Endothelial cell of umbilical vein (primary cell): ENCODE measurements at regions not wholly inside any gene's neighbourhood (a gene's known extent, or its start where the extent isn't known, plus 50 kb on each side); places are given as distances from the start of the nearest gene placed in this dataset.

Experiments
- GATA2 ChIP-seq: IDR thresholded peaks from 2 replicates; pipeline ENCODE4 v1.7.0; 2011; ENCODE audit warnings: low read depth, mild to moderate bottlenecking, moderate library complexity, mixed read lengths, low read length; ENCODE audit not compliant: insufficient read length, insufficient read depth
- POLR2A ChIP-seq: IDR thresholded peaks from 2 replicates; pipeline ENCODE4 v1.6.1; 2012; ENCODE audit warnings: low read depth, mild to moderate bottlenecking, control low read depth, low read length
- TF ChIP-seq, protein P1 (sequence below), 2 donors: IDR thresholded peaks; 1 replicate in 1 of 2; 2 replicates in 1 of 2; pipeline ENCODE4 v1.5.1; 2011; ENCODE audit warnings: low read length in 2 of 2, mild to moderate bottlenecking in 2 of 2, moderate library complexity in 2 of 2, control low read depth in 1 of 2, inconsistent platforms in 1 of 2, low read depth in 1 of 2; ENCODE audit not compliant: insufficient read depth in 1 of 2; ENCODE audit errors: extremely low read depth in 1 of 2
- TF ChIP-seq, protein P2 (sequence below): IDR thresholded peaks from 2 replicates; pipeline ENCODE4 v1.6.1; 2011; ENCODE audit not compliant: insufficient read depth, insufficient read length

DNA sequence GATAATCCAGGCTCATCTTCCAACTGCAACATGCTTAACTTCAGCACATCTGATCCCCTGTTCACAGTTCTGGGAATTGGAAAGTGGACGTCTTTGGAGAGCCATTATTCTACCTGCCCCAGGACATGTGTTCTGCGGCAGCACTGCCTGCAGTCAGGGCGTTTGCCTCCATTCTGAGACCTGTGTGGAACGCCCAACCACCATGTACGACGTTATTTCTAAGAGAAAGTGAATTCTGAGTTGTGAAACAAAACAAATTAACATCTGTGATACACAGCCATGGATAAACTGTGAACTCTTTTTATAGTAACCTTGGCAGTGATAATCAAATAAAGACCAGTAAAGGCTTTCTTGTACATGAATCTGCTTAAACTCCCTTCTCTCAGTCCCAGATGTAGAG is 195.8 kb downstream of the AASDH start:
- TF ChIP-seq, protein P1, sequence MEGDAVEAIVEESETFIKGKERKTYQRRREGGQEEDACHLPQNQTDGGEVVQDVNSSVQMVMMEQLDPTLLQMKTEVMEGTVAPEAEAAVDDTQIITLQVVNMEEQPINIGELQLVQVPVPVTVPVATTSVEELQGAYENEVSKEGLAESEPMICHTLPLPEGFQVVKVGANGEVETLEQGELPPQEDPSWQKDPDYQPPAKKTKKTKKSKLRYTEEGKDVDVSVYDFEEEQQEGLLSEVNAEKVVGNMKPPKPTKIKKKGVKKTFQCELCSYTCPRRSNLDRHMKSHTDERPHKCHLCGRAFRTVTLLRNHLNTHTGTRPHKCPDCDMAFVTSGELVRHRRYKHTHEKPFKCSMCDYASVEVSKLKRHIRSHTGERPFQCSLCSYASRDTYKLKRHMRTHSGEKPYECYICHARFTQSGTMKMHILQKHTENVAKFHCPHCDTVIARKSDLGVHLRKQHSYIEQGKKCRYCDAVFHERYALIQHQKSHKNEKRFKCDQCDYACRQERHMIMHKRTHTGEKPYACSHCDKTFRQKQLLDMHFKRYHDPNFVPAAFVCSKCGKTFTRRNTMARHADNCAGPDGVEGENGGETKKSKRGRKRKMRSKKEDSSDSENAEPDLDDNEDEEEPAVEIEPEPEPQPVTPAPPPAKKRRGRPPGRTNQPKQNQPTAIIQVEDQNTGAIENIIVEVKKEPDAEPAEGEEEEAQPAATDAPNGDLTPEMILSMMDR (IDR thresholded peaks at IDR 0.05; ENCODE audit: extremely low read depth in 1 of 2, insufficient read depth in 1 of 2, low read depth in 1 of 2, low read length in 2 of 2), result no peak
- TF ChIP-seq, protein P2, sequence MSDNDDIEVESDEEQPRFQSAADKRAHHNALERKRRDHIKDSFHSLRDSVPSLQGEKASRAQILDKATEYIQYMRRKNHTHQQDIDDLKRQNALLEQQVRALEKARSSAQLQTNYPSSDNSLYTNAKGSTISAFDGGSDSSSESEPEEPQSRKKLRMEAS, result no peak
- no peak for TF ChIP-seq GATA2
- TF ChIP-seq POLR2A, result no peak
